IMR-90 (cell line): ENCODE measurements at regions not wholly inside any gene's neighbourhood (a gene's known extent, or its start where the extent isn't known, plus 50 kb on each side); places are given as distances from the start of the nearest gene placed in this dataset.

Experiments used
- ATAC-seq: fragments of 200-7000 bp; cut with Tn5 transposase; 2 replicates; pipeline ENCODE4 v1.9.1; 2020; ENCODE audit warnings: low read depth, mild to moderate bottlenecking, moderate library complexity
- BruUV-seq: library from RNA; stranded (reverse); fragments of 400-500 nt; replicated peaks from 2 replicates; lab custom pipeline; 2021; lab: Mats Ljungman, UMichigan
- CTCF ChIA-PET: fragments of 300-600 bp; formaldehyde crosslinking; extraction: SDS; loops from one replicate; lab custom pipeline; 2021; ENCODE audit warnings: antibody characterized with exemption; lab: Yijun Ruan, JAX
- POLR2A ChIA-PET: fragments of 300-600 bp; sonication (Branson Sonifier 250); formaldehyde crosslinking; loops from one replicate; lab custom pipeline; 2022; ENCODE audit warnings: antibody characterized with exemption; ENCODE audit not compliant: unreplicated experiment; lab: Charles Lee
- DNase-seq: peaks from one replicate; pipeline ENCODE4 v3.0.0; 2013
- H2AFZ ChIP-seq: replicated peaks from 2 replicates; pipeline ENCODE3; 2013; ENCODE audit warnings: low read length, mild to moderate bottlenecking; ENCODE audit not compliant: poor library complexity
- H2AK5ac ChIP-seq: 2 replicates; pipeline ENCODE4 v1.6.1; 2013; ENCODE audit warnings: low read depth, low read length, inconsistent platforms
- H2AK9ac ChIP-seq: replicated peaks from 2 replicates; pipeline ENCODE3; 2013; ENCODE audit warnings: mild to moderate bottlenecking, low read depth, low read length, moderate library complexity; ENCODE audit not compliant: poor library complexity
- H2BK120ac ChIP-seq: 2 replicates; pipeline ENCODE4 v1.6.1; 2013; ENCODE audit warnings: low read depth, low read length, inconsistent platforms
- H2BK15ac ChIP-seq: 3 replicates; pipeline ENCODE4 v1.6.1; 2013; ENCODE audit warnings: low read depth, low read length, inconsistent platforms
- H2BK20ac ChIP-seq: 2 replicates; pipeline ENCODE4 v1.6.1; 2013; ENCODE audit warnings: low read depth, mild to moderate bottlenecking, inconsistent platforms, low read length, moderate library complexity
- H2BK5ac ChIP-seq: 2 replicates; pipeline ENCODE4 v1.6.1; 2013; ENCODE audit warnings: mild to moderate bottlenecking, low read depth, low read length, inconsistent platforms; ENCODE audit not compliant: poor library complexity, severe bottlenecking
- H3K14ac ChIP-seq: replicated peaks from 2 replicates; pipeline ENCODE4 v1.6.1; 2013; ENCODE audit warnings: low read depth, low read length, inconsistent platforms
- H3K18ac ChIP-seq: 2 replicates; pipeline ENCODE4 v1.6.1; 2013; ENCODE audit warnings: low read depth, low read length, control low read depth
- H3K23ac ChIP-seq: 2 replicates; pipeline ENCODE4 v1.6.1; 2013; ENCODE audit warnings: low read depth, low read length, inconsistent platforms
- H3K27ac ChIP-seq: 2 replicates; pipeline ENCODE4 v1.5.1; 2013; ENCODE audit warnings: mild to moderate bottlenecking, control low read depth, low read length; ENCODE audit not compliant: insufficient read depth
- H3K27me3 ChIP-seq: 2 replicates; pipeline ENCODE4 v1.6.1; 2013; ENCODE audit warnings: low read length; ENCODE audit not compliant: control insufficient read depth, insufficient read depth
- H3K36me3 ChIP-seq: 2 replicates; pipeline ENCODE4 v1.6.1; 2013; ENCODE audit warnings: low read length, mixed read lengths; ENCODE audit not compliant: control insufficient read depth, insufficient read depth
- H3K4ac ChIP-seq: 2 replicates; pipeline ENCODE4 v1.6.1; 2013; ENCODE audit warnings: low read depth, low read length, inconsistent platforms
- H3K4me1 ChIP-seq: 2 replicates; pipeline ENCODE4 v1.6.1; 2013; ENCODE audit warnings: low read length, mixed read lengths; ENCODE audit not compliant: control insufficient read depth, insufficient read depth
- H3K4me2 ChIP-seq: 2 replicates; pipeline ENCODE4 v1.6.1; 2013; ENCODE audit warnings: low read depth, mild to moderate bottlenecking, control low read depth, low read length, moderate library complexity
- H3K4me3 ChIP-seq: 2 replicates; pipeline ENCODE4 v1.5.1; 2013; ENCODE audit warnings: low read depth, mild to moderate bottlenecking, control low read depth, low read length, moderate library complexity; ENCODE audit not compliant: insufficient read depth
- H3K56ac ChIP-seq: 2 replicates; pipeline ENCODE4 v1.6.1; 2013; ENCODE audit warnings: low read length, inconsistent platforms; ENCODE audit not compliant: insufficient read depth; ENCODE audit errors: extremely low read depth
- H3K79me1 ChIP-seq, 2 experiments: 2 replicates each; pipeline ENCODE4 v1.6.1; 2013; ENCODE audit warnings: low read length in 2 of 2, inconsistent platforms in 1 of 2, low read depth in 1 of 2
- H3K9ac ChIP-seq: 2 replicates; pipeline ENCODE4 v1.6.1; 2013; ENCODE audit warnings: low read depth, low read length, control low read depth
- H3K9me1 ChIP-seq: 2 replicates; pipeline ENCODE4 v1.6.1; 2013; ENCODE audit warnings: low read length, inconsistent platforms; ENCODE audit not compliant: insufficient read depth
- H3K9me3 ChIP-seq: 2 replicates; pipeline ENCODE4 v1.6.1; 2013; ENCODE audit warnings: low read length; ENCODE audit not compliant: control insufficient read depth, insufficient read depth
- H4K20me1 ChIP-seq: 2 replicates; pipeline ENCODE4 v1.6.1; 2013; ENCODE audit warnings: low read length, inconsistent platforms; ENCODE audit not compliant: insufficient read depth
- H4K5ac ChIP-seq: 2 replicates; pipeline ENCODE4 v1.6.1; 2013; ENCODE audit warnings: mild to moderate bottlenecking, low read depth, low read length, control low read depth
- H4K8ac ChIP-seq, 2 experiments: 2 replicates each; pipeline ENCODE4 v1.6.1; 2013; ENCODE audit warnings: low read depth in 2 of 2, low read length in 2 of 2, control low read depth in 1 of 2, inconsistent platforms in 1 of 2
- H4K91ac ChIP-seq: 2 replicates; pipeline ENCODE4 v1.6.1; 2013; ENCODE audit warnings: low read depth, low read length, inconsistent platforms; ENCODE audit not compliant: insufficient read depth
- BHLHE40 ChIP-seq: fragments of 150-350 bp; IDR thresholded peaks from 2 replicates; pipeline ENCODE4 v1.6.1; 2016; ENCODE audit warnings: mild to moderate bottlenecking, low read depth, low read length
- CEBPB ChIP-seq: IDR thresholded peaks from 2 replicates; pipeline ENCODE4 v1.6.1; 2012; ENCODE audit warnings: low read depth, low read length, improper control_type of control experiment
- CHD1 ChIP-seq: IDR thresholded peaks from 2 replicates; pipeline ENCODE4 v1.6.1; 2012; ENCODE audit warnings: low read depth, low read length, improper control_type of control experiment
- FOS ChIP-seq: fragments of 150-350 bp; IDR thresholded peaks from 2 replicates; pipeline ENCODE4 v1.6.1; 2016; ENCODE audit warnings: low read depth, low read length
- MAFK ChIP-seq: IDR thresholded peaks from 2 replicates; pipeline ENCODE4 v1.6.1; 2012; ENCODE audit warnings: low read depth, low read length, improper control_type of control experiment
- MAZ ChIP-seq: IDR thresholded peaks from 2 replicates; pipeline ENCODE4 v1.6.1; 2012; ENCODE audit warnings: low read depth, mild to moderate bottlenecking, low read length, improper control_type of control experiment, moderate library complexity, borderline replicate concordance
- MXI1 ChIP-seq: IDR thresholded peaks from 2 replicates; pipeline ENCODE4 v1.6.1; 2012; ENCODE audit warnings: low read depth, mild to moderate bottlenecking, low read length, moderate library complexity, borderline replicate concordance
- NFE2L2 ChIP-seq: fragments of 150-350 bp; IDR thresholded peaks from 2 replicates; pipeline ENCODE4 v1.6.1; 2016; ENCODE audit warnings: low read depth, mild to moderate bottlenecking, low read length
- POLR2A ChIP-seq: IDR thresholded peaks from 2 replicates; pipeline ENCODE4 v1.6.1; 2012; ENCODE audit warnings: mild to moderate bottlenecking, low read depth, low read length
- RAD21 ChIP-seq: IDR thresholded peaks from 2 replicates; pipeline ENCODE4 v1.6.1; 2012; ENCODE audit warnings: low read length, improper control_type of control experiment
- RCOR1 ChIP-seq: IDR thresholded peaks from 2 replicates; pipeline ENCODE4 v1.6.1; 2012; ENCODE audit warnings: mild to moderate bottlenecking, low read length, improper control_type of control experiment; ENCODE audit not compliant: insufficient replicate concordance
- RFX5 ChIP-seq: IDR thresholded peaks from 2 replicates; pipeline ENCODE4 v1.8.0; 2012; ENCODE audit warnings: low read depth, mild to moderate bottlenecking, low read length, moderate library complexity
- SMC3 ChIP-seq: fragments of 150-350 bp; IDR thresholded peaks from 2 replicates; pipeline ENCODE4 v1.6.1; 2016; ENCODE audit warnings: low read depth, mild to moderate bottlenecking, antibody characterized with exemption, low read length, moderate library complexity
- WGBS, 2 experiments: methylation state at CpG; one replicate each; pipeline versions ENCODE4 v1.1.5 to v1.1.7; 2013; ENCODE audit warnings: missing lambda C conversion rate in 2 of 2; ENCODE audit not compliant: insufficient read length in 1 of 2; ENCODE audit errors: extremely low coverage in 2 of 2; 5-methylcytosine and 5-hydroxymethylcytosine counted together
- dilution Hi-C: fragments of 300-500 bp; cut with HindIII; formaldehyde crosslinking; loops from one replicate; pipeline ENCODE4 v1.14.3; 2018; ENCODE audit warnings: low sequenced_read_pairs; ENCODE audit not compliant: unreplicated experiment
- in situ Hi-C: fragments of 300-500 bp; cut with MboI; formaldehyde crosslinking; loops from 3 replicates; pipeline ENCODE4 v1.14.3; 2019; ENCODE audit warnings: low sequenced_read_pairs, inconsistent platforms, mixed read lengths
- intact Hi-C: fragments of 100-400 bp; cut with micrococcal nuclease; formaldehyde crosslinking; loops from 2 replicates; pipeline ENCODE4 v1.10.0; 2022
- TF ChIP-seq, protein P1 (sequence below): fragments of 150-350 bp; IDR thresholded peaks from 2 replicates; pipeline ENCODE4 v1.6.1; 2017; ENCODE audit warnings: mild to moderate bottlenecking, antibody characterized with exemption, low read length, low read depth
- TF ChIP-seq, protein P2 (sequence below): fragments of 150-350 bp; IDR thresholded peaks from 2 replicates; pipeline ENCODE4 v1.6.1; 2016; ENCODE audit warnings: low read depth, mild to moderate bottlenecking, low read length, moderate library complexity, borderline replicate concordance
- TF ChIP-seq, protein P3 (sequence below): conservative IDR thresholded peaks from 2 replicates; pipeline ENCODE4 v1.5.1; 2012; ENCODE audit warnings: mild to moderate bottlenecking, low read depth, low read length, improper control_type of control experiment

DNA sequence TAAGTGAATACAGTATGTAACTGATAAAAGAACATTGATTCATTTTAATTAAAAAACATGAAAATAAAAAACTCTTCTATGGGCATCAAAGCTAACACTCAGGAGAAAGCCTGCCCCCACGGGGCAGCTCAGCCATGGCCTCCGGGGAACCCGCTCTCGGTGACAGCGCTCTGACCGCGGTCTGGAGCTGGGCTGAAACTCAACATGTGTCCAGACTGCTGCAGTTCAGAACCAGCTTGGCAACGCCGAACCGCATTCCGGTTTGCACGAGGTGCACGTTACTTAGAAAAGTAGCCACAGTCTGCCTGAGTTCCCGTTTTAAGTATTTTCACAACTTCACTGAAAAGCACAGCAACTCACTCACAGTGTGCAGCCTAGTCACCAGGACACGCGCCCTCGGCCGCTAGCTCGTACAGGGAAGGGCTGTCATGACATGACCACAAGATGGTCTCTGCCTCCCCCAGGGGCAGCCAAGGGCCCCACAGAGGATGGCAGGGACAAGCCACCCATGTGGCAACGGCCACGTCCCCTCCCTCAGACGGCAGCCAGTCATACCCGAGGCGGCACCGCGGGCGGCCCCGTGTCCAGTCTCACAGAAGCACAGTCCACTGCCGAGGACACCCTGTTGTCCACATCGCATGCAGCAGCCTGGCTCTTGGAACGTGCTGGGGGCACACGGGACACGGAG is 77.1 kb upstream of the METRNL start:
- H2BK120ac ChIP-seq: no peak overlapping the region
- no peaks in the 10 kb centered on the region for H4K20me1 ChIP-seq
- H3K9me3 ChIP-seq: peaks cover 3% of the 10 kb centered on the region
- no peak overlapping the region for H3K18ac ChIP-seq
- H4K5ac ChIP-seq: no peak overlapping the region
- no peak overlapping the region for H4K91ac ChIP-seq
- H3K4me3 ChIP-seq: no peak overlapping the region
- H2BK5ac ChIP-seq: no peak overlapping the region
- no peak overlapping the region for H3K27ac ChIP-seq
- no peaks in the 10 kb centered on the region for H3K27me3 ChIP-seq
- no peak overlapping the region for H3K56ac ChIP-seq
- no peak overlapping the region for H3K23ac ChIP-seq
- no peak for DNase-seq
- no peaks in the 10 kb centered on the region for H3K79me1 ChIP-seq
- H3K14ac ChIP-seq: no peak overlapping the region
- H4K8ac ChIP-seq: no peak overlapping the region
- ChIA-PET CTCF (no interaction called here), POLR2A (no interaction called here)
- no peak for ATAC-seq
- no TSS peak for BruUV-seq
- H2AK5ac ChIP-seq: no peak overlapping the region
- no peak overlapping the region for H3K4ac ChIP-seq
- no peak overlapping the region for H3K4me2 ChIP-seq
- no peak overlapping the region for H2BK15ac ChIP-seq
- intact Hi-C loops (no loop called here), dilution Hi-C loops (no loop called here), in situ Hi-C loops (no loop called here)
- H3K36me3 ChIP-seq: peaks cover 6% of the 10 kb centered on the region; the same call in 1 of the 2 replicates
- TF ChIP-seq CEBPB: no peak
- TF ChIP-seq, protein P1, sequence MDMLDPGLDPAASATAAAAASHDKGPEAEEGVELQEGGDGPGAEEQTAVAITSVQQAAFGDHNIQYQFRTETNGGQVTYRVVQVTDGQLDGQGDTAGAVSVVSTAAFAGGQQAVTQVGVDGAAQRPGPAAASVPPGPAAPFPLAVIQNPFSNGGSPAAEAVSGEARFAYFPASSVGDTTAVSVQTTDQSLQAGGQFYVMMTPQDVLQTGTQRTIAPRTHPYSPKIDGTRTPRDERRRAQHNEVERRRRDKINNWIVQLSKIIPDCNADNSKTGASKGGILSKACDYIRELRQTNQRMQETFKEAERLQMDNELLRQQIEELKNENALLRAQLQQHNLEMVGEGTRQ: no peak
- no peak for TF ChIP-seq FOS
- TF ChIP-seq SMC3: no peak
- TF ChIP-seq RAD21: no peak
- no peak for TF ChIP-seq CHD1
- TF ChIP-seq, protein P2, sequence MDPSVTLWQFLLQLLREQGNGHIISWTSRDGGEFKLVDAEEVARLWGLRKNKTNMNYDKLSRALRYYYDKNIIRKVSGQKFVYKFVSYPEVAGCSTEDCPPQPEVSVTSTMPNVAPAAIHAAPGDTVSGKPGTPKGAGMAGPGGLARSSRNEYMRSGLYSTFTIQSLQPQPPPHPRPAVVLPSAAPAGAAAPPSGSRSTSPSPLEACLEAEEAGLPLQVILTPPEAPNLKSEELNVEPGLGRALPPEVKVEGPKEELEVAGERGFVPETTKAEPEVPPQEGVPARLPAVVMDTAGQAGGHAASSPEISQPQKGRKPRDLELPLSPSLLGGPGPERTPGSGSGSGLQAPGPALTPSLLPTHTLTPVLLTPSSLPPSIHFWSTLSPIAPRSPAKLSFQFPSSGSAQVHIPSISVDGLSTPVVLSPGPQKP: no peak
- TF ChIP-seq POLR2A: no peak
- TF ChIP-seq BHLHE40: no peak
- no peak for TF ChIP-seq RFX5
- TF ChIP-seq, protein P3, sequence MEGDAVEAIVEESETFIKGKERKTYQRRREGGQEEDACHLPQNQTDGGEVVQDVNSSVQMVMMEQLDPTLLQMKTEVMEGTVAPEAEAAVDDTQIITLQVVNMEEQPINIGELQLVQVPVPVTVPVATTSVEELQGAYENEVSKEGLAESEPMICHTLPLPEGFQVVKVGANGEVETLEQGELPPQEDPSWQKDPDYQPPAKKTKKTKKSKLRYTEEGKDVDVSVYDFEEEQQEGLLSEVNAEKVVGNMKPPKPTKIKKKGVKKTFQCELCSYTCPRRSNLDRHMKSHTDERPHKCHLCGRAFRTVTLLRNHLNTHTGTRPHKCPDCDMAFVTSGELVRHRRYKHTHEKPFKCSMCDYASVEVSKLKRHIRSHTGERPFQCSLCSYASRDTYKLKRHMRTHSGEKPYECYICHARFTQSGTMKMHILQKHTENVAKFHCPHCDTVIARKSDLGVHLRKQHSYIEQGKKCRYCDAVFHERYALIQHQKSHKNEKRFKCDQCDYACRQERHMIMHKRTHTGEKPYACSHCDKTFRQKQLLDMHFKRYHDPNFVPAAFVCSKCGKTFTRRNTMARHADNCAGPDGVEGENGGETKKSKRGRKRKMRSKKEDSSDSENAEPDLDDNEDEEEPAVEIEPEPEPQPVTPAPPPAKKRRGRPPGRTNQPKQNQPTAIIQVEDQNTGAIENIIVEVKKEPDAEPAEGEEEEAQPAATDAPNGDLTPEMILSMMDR: no peak
- TF ChIP-seq MAZ: no peak
- TF ChIP-seq RCOR1: no peak
- no peak for TF ChIP-seq NFE2L2
- TF ChIP-seq MAFK: no peak
- no peak for TF ChIP-seq MXI1
- H3K4me1 ChIP-seq: no peaks in the 10 kb centered on the region
- H3K9ac ChIP-seq: no peak overlapping the region
- no peaks in the 10 kb centered on the region for H3K9me1 ChIP-seq
- H2AFZ ChIP-seq: no peak overlapping the region
- no peak overlapping the region for H2BK20ac ChIP-seq
- WGBS, 2 experiments: 98% methylated on average over 29 of the region's 33 CpGs; no CpG with 5 or more reads in 1 of the 2 experiments
- no peak overlapping the region for H2AK9ac ChIP-seq
